GM06990 (cell line): ENCODE measurements at regions not wholly inside any gene's neighbourhood (a gene's known extent, or its start where the extent isn't known, plus 50 kb on each side); places are given as distances from the start of the nearest gene placed in this dataset.
A peak's percentile ranks its signal among the peaks of the same experiment; 100 is the strongest.

Source experiments
- DNase-seq: peaks from one replicate; pipeline ENCODE4 v3.0.0-alpha.2; 2011; ENCODE audit not compliant: insufficient read length; ENCODE audit errors: extremely low read depth
- H3K27me3 ChIP-seq: replicated peaks from 2 replicates; pipeline ENCODE4 v1.6.0; 2011; ENCODE audit warnings: low read length; ENCODE audit not compliant: control insufficient read depth, insufficient read depth
- H3K36me3 ChIP-seq: 2 replicates; pipeline ENCODE4 v1.5.1; 2011; ENCODE audit warnings: low read length; ENCODE audit not compliant: control insufficient read depth, insufficient read depth
- H3K4me3 ChIP-seq: replicated peaks from 2 replicates; pipeline ENCODE4 v1.5.1; 2011; ENCODE audit warnings: low read depth, mild to moderate bottlenecking, control low read depth, low read length
- CTCF ChIP-seq: IDR thresholded peaks from 2 replicates; pipeline ENCODE4 v1.5.1; 2011; ENCODE audit warnings: low read length, control low read depth, mild to moderate bottlenecking, inconsistent platforms; ENCODE audit not compliant: insufficient read depth, poor library complexity, severe bottlenecking

DNA sequence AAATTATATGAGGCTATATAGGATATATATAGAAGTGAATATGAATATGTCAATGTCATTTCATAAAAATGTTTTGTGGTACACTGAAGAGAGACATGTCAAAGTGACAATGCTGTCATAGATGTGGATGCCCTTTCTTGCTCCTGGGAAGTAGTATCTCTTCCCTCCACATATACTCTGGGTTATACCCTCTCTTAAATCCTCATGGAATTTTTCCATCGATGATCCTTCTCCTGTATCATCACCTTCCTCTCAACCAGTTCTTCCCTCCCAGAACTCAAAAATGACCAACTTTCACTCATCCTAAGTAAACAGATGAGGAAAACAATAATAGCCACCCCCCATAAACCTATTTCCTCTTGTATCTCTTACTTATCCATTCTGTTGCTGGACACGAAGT lies 351.5 kb downstream of the USP25 start:
- no peak overlapping the region for H3K4me3 ChIP-seq
- H3K36me3 ChIP-seq = no peaks in the 10 kb centered on the region
- no peak for TF ChIP-seq CTCF
- no peak for DNase-seq
- no peaks in the 10 kb centered on the region for H3K27me3 ChIP-seq

DNA sequence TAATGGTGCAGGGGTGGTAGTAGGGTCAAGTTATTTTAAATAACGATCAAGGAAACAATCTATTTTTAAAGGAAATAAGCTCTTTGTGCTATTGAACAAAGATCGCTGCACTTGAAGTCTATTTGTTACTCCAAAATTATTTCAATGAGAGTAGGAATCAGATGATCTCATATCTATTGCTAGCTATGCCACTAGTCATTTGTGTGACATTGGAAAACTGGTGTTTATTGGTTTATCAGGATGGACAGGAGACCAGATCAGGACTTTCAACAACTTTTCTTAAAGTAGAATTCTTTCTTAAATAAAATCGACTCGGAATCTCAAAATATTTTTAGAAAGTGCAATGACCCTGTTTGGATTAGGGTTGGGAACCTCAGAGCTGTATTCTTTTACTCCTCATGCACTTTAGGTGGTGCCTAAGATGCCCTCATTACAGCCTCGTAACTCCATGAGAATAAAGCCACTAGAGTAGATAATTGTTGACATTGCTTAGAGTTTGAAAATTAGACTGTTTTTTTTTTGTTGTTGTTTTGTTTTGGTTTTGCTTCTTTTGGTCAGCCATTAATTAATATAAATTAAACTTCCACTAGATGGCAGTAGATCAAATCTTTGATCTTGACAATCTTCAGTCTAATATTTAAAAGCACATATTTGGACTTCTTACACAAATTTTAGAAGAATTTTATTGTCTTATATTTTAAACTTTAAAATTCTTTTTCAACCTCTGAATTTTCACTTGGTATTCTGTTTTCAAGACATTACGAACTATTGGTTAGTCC lies 352.4 kb downstream of the USP25 start:
- Histone ChIP-seq H3K4me3 (no peak overlapping the region; the same call in 1 of the 2 replicates), H3K36me3 (no peaks in the 10 kb centered on the region), H3K27me3 (no peaks in the 10 kb centered on the region)
- DNase-seq = no peak
- TF ChIP-seq CTCF = peak; percentile 18

GRCh38 chr21:16084776-16085364 lies 355.1 kb downstream of the USP25 start:
- Histone ChIP-seq H3K36me3 (no peaks in the 10 kb centered on the region), H3K4me3 (no peak overlapping the region), H3K27me3 (no peaks in the 10 kb centered on the region)
- TF ChIP-seq CTCF = no peak
- DNase-seq = no peak

GRCh38 chr21:16085421-16085820 lies 355.6 kb downstream of the USP25 start:
- Histone ChIP-seq H3K4me3 (no peak overlapping the region), H3K36me3 (no peaks in the 10 kb centered on the region), H3K27me3 (no peaks in the 10 kb centered on the region)
- no peak for DNase-seq
- no peak for TF ChIP-seq CTCF

DNA sequence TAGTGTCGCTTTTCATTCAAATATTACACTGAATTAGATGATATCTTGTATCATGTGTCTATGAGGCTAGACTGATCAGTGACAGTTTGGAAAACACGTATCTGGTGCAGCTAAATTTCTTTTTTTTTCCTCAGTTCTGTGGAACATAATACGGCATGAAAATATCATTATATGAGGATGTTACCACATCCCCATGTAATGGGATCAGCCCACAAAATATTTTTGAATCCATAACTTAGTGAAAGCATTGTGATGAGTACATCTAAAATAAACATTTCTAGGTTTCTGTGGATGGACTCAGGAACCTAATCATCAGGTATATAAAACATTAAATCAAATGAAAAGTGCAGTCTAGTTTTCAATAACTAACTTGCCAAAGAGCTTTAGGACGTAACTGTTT lies 356.3 kb downstream of the USP25 start:
- Histone ChIP-seq H3K36me3 (no peaks in the 10 kb centered on the region), H3K27me3 (no peaks in the 10 kb centered on the region), H3K4me3 (no peak overlapping the region)
- DNase-seq = no peak
- no peak for TF ChIP-seq CTCF
